Gastrocnemius medialis (tissue), 4 donors: ENCODE measurements at regions not wholly inside any gene's neighbourhood (a gene's known extent, or its start where the extent isn't known, plus 50 kb on each side); places are given as distances from the start of the nearest gene placed in this dataset.

Source experiments
- POLR2A ChIP-seq, 2 donors: fragments of 450-650 bp; IDR thresholded peaks; one replicate each; pipeline ENCODE4 v1.6.1; 2017; ENCODE audit warnings: antibody characterized with exemption in 2 of 2, mild to moderate bottlenecking in 2 of 2, moderate library complexity in 2 of 2
- TF ChIP-seq, protein P1 (sequence below), 5 experiments: fragments of 450-650 bp in 3 of 5; fragments of 200-600 bp in 2 of 5; sonication (generic) in 2 of 5; IDR thresholded peaks in 4 of 5; conservative IDR thresholded peaks in 1 of 5; 1 replicate in 4 of 5; 2 replicates in 1 of 5; pipeline ENCODE4 v1.5.1; 2016 to 2019; ENCODE audit warnings: antibody characterized with exemption in 5 of 5, mild to moderate bottlenecking in 3 of 5, moderate library complexity in 3 of 5

DNA sequence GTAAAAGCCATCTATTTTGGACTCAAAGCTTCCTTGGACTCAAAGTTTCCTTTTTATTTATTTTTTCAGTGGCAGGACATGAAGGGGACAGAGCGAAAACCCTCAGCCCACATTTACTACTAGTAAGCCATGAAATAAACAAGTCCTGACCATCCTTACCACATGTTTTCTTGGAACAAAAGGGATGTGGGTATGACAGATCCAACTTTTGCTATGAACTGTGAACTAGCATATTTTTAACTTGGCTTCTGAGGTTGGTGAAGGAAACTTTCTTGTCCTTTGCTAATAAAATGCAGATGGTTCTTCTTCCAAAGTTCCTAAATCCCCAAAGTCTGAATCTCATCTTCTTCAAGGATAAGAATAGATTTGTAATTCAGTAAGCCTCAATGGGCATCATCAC, 122.7 kb upstream of the TNC start:
- TF ChIP-seq POLR2A (IDR thresholded peaks at IDR 0.05): no peak
- TF ChIP-seq, protein P1, sequence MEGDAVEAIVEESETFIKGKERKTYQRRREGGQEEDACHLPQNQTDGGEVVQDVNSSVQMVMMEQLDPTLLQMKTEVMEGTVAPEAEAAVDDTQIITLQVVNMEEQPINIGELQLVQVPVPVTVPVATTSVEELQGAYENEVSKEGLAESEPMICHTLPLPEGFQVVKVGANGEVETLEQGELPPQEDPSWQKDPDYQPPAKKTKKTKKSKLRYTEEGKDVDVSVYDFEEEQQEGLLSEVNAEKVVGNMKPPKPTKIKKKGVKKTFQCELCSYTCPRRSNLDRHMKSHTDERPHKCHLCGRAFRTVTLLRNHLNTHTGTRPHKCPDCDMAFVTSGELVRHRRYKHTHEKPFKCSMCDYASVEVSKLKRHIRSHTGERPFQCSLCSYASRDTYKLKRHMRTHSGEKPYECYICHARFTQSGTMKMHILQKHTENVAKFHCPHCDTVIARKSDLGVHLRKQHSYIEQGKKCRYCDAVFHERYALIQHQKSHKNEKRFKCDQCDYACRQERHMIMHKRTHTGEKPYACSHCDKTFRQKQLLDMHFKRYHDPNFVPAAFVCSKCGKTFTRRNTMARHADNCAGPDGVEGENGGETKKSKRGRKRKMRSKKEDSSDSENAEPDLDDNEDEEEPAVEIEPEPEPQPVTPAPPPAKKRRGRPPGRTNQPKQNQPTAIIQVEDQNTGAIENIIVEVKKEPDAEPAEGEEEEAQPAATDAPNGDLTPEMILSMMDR (IDR thresholded peaks at IDR 0.05 in 4 of 5, conservative IDR thresholded peaks at IDR 0.05 in 1 of 5): no peak
